Fibroblast of skin of right biceps (primary cell): ENCODE measurements at regions not wholly inside any gene's neighbourhood (a gene's known extent, or its start where the extent isn't known, plus 50 kb on each side); places are given as distances from the start of the nearest gene placed in this dataset.

Experiments used
- DNase-seq: peaks from one replicate; pipeline ENCODE4 v3.0.0-alpha.2; 2013

- DNase-seq, result no peak
These were observed 56.1 kb downstream of the RMI2 start for GRCh38 chr16:11401161-11402050.

- DNase-seq, result no peak
These were observed 56.9 kb downstream of the RMI2 start for GRCh38 chr16:11402051-11402744.

GRCh38 chr16:11402745-11403533 lies 57.7 kb downstream of the RMI2 start:
- no peak for DNase-seq

- DNase-seq, result no peak
These were observed 58.2 kb downstream of the RMI2 start for GRCh38 chr16:11403534-11403795.

- no peak for DNase-seq
These were observed 58.7 kb downstream of the RMI2 start for GRCh38 chr16:11403920-11404319.

GRCh38 chr16:11404603-11405002 lies 59.3 kb downstream of the RMI2 start:
- DNase-seq, result no peak

GRCh38 chr16:11405331-11406176 lies 60.3 kb downstream of the RMI2 start:
- no peak for DNase-seq

GRCh38 chr16:11406177-11406560 lies 60.9 kb downstream of the RMI2 start:
- DNase-seq, result no peak

GRCh38 chr16:11407047-11407982 lies 62.1 kb downstream of the RMI2 start:
- DNase-seq, result peak; percentile 66

GRCh38 chr16:11408216-11408615 lies 63.0 kb downstream of the RMI2 start:
- no peak for DNase-seq

- DNase-seq, result peak; percentile 76
These were observed 64.1 kb downstream of the RMI2 start for GRCh38 chr16:11409398-11409797.

GRCh38 chr16:11410376-11411058 lies 65.3 kb downstream of the RMI2 start:
- DNase-seq, result no peak

GRCh38 chr16:11411059-11411550 lies 65.8 kb downstream of the RMI2 start:
- DNase-seq, result no peak

GRCh38 chr16:11412175-11412904 lies 67.1 kb downstream of the RMI2 start:
- DNase-seq, result no peak

- DNase-seq, result no peak
These were observed 68.0 kb downstream of the RMI2 start for GRCh38 chr16:11412965-11413887.

- no peak for DNase-seq
These were observed 68.8 kb downstream of the RMI2 start for GRCh38 chr16:11413907-11414595.

- no peak for DNase-seq
These were observed 69.8 kb downstream of the RMI2 start for GRCh38 chr16:11414815-11415775.
